HG02588 (cell line): ENCODE measurements at regions not wholly inside any gene's neighbourhood (a gene's known extent, or its start where the extent isn't known, plus 50 kb on each side); places are given as distances from the start of the nearest gene placed in this dataset.

ENCODE experiments used
- ATAC-seq: cut with Tn5 transposase; IDR thresholded peaks from one replicate; pipeline ENCODE4 v1.9.1; 2021; ENCODE audit warnings: mild to moderate bottlenecking, moderate library complexity; ENCODE audit not compliant: unreplicated experiment

- ATAC-seq = no peak
Measured at GRCh38 chr12:93275589-93275988, 102.1 kb upstream of the NUDT4 start.

GRCh38 chr12:93279565-93280412 is 97.9 kb upstream of the NUDT4 start:
- no peak for ATAC-seq

GRCh38 chr12:93287149-93287548 is 90.6 kb upstream of the NUDT4 start:
- ATAC-seq = no peak

GRCh38 chr12:93288626-93289025 is 89.1 kb upstream of the NUDT4 start:
- no peak for ATAC-seq

- ATAC-seq = no peak
Measured at GRCh38 chr12:93290391-93290790, 87.3 kb upstream of the NUDT4 start.

- ATAC-seq = no peak
Measured at GRCh38 chr12:93292213-93292612, 85.5 kb upstream of the NUDT4 start.

GRCh38 chr12:93292731-93293566 is 84.8 kb upstream of the NUDT4 start:
- ATAC-seq = no peak

GRCh38 chr12:93297032-93297431 is 80.7 kb upstream of the NUDT4 start:
- peak; percentile 82 for ATAC-seq

- ATAC-seq = peak; percentile 6
Measured at GRCh38 chr12:93297536-93297935, 80.2 kb upstream of the NUDT4 start.

- no peak for ATAC-seq
Measured at GRCh38 chr12:93299262-93299846, 78.4 kb upstream of the NUDT4 start.

- no peak for ATAC-seq
Measured at GRCh38 chr12:93300611-93301021, 77.1 kb upstream of the NUDT4 start.

GRCh38 chr12:93302331-93303229 is 75.1 kb upstream of the NUDT4 start:
- no peak for ATAC-seq

GRCh38 chr12:93306636-93307035 is 71.1 kb upstream of the NUDT4 start:
- no peak for ATAC-seq

- ATAC-seq = no peak
Measured at GRCh38 chr12:93308281-93308680, 69.4 kb upstream of the NUDT4 start.

GRCh38 chr12:93311827-93312226 is 65.9 kb upstream of the NUDT4 start:
- ATAC-seq = no peak

GRCh38 chr12:93314177-93314497 is 63.6 kb upstream of the NUDT4 start:
- ATAC-seq = no peak

GRCh38 chr12:93315385-93315906 is 62.3 kb upstream of the NUDT4 start:
- no peak for ATAC-seq

GRCh38 chr12:93315907-93316622 is 61.7 kb upstream of the NUDT4 start:
- no peak for ATAC-seq

- no peak for ATAC-seq
Measured at GRCh38 chr12:93316623-93316971, 61.1 kb upstream of the NUDT4 start.

- ATAC-seq = no peak
Measured at GRCh38 chr12:93317227-93317626, 60.5 kb upstream of the NUDT4 start.
